ENCODE measurements at regions not wholly inside any gene's neighbourhood (a gene's known extent, or its start where the extent isn't known, plus 50 kb on each side); places are given as distances from the start of the nearest gene placed in this dataset.
A peak's percentile ranks its signal among the peaks of the same experiment; 100 is the strongest.
"Not testable (repeated sequence)": the region's sequence is repeated elsewhere in the genome, so short reads cannot be mapped to it uniquely, and the experiment has no call there.

GRCh38 chr2:132068407-132068806 is 93.3 kb downstream of the ANKRD30BL start:
- H3K27me3 Mint-ChIP-seq; H3K9me3 Mint-ChIP-seq; H3K4me1 Mint-ChIP-seq (ENCODE audit: low read depth); H3K27ac Mint-ChIP-seq; H3K4me3 Mint-ChIP-seq; H3K36me3 Mint-ChIP-seq (ENCODE audit: low read depth): not testable (repeated sequence)

GRCh38 chr2:132065391-132065790 is 96.4 kb downstream of the ANKRD30BL start:
- H3K27me3 Mint-ChIP-seq; H3K4me3 Mint-ChIP-seq; H3K9me3 Mint-ChIP-seq; H3K27ac Mint-ChIP-seq; H3K4me1 Mint-ChIP-seq (ENCODE audit: low read depth); H3K36me3 Mint-ChIP-seq (ENCODE audit: low read depth): not testable (repeated sequence)

GRCh38 chr2:132039609-132040236 is 122.0 kb downstream of the ANKRD30BL start:
- H3K27me3 Mint-ChIP-seq, result peaks cover 53% of the 10 kb centered on the region
- H3K4me3 Mint-ChIP-seq; H3K27ac Mint-ChIP-seq; H3K9me3 Mint-ChIP-seq; H3K36me3 Mint-ChIP-seq (ENCODE audit: low read depth); H3K4me1 Mint-ChIP-seq (ENCODE audit: low read depth): not testable (repeated sequence)

- not testable (repeated sequence) for H3K9me3 Mint-ChIP-seq; H3K27ac Mint-ChIP-seq; H3K36me3 Mint-ChIP-seq (ENCODE audit: low read depth); H3K4me1 Mint-ChIP-seq (ENCODE audit: low read depth)
- Mint-ChIP-seq H3K4me3 (peak overlapping the region; percentile 14), H3K27me3 (peaks cover 49% of the 10 kb centered on the region)
Measured at GRCh38 chr2:132038883-132039235, 122.9 kb downstream of the ANKRD30BL start.

- Mint-ChIP-seq H3K27ac (no peak overlapping the region), H3K9me3 (peaks cover 4% of the 10 kb centered on the region), H3K27me3 (peaks cover 43% of the 10 kb centered on the region), H3K4me3 (peak overlapping the region; percentile 14), H3K36me3 (ENCODE audit: low read depth) (no peaks in the 10 kb centered on the region), H3K4me1 (ENCODE audit: low read depth) (no peaks in the 10 kb centered on the region)
Measured at GRCh38 chr2:132038179-132038882, 123.4 kb downstream of the ANKRD30BL start.

- Mint-ChIP-seq H3K4me3 (no peak overlapping the region), H3K4me1 (ENCODE audit: low read depth) (no peaks in the 10 kb centered on the region), H3K27ac (no peak overlapping the region), H3K9me3 (peaks cover 4% of the 10 kb centered on the region), H3K27me3 (peaks cover 39% of the 10 kb centered on the region), H3K36me3 (ENCODE audit: low read depth) (no peaks in the 10 kb centered on the region)
Measured at GRCh38 chr2:132037527-132038178, 124.1 kb downstream of the ANKRD30BL start.

GRCh38 chr2:132034646-132035045 is 127.1 kb downstream of the ANKRD30BL start:
- H3K4me1 Mint-ChIP-seq (ENCODE audit: low read depth), result no peaks in the 10 kb centered on the region
- no peak overlapping the region for H3K27ac Mint-ChIP-seq
- H3K27me3 Mint-ChIP-seq, result peaks cover 16% of the 10 kb centered on the region
- H3K9me3 Mint-ChIP-seq, result no peaks in the 10 kb centered on the region
- no peaks in the 10 kb centered on the region for H3K36me3 Mint-ChIP-seq (ENCODE audit: low read depth)
- no peak overlapping the region for H3K4me3 Mint-ChIP-seq

- Mint-ChIP-seq H3K9me3 (no peaks in the 10 kb centered on the region), H3K4me1 (ENCODE audit: low read depth) (no peaks in the 10 kb centered on the region), H3K36me3 (ENCODE audit: low read depth) (no peaks in the 10 kb centered on the region), H3K27me3 (peaks cover 9% of the 10 kb centered on the region), H3K4me3 (no peak overlapping the region), H3K27ac (no peak overlapping the region)
Measured at GRCh38 chr2:132033949-132034348, 127.8 kb downstream of the ANKRD30BL start.

- Mint-ChIP-seq H3K27ac (no peak overlapping the region), H3K4me1 (ENCODE audit: low read depth) (no peaks in the 10 kb centered on the region), H3K36me3 (ENCODE audit: low read depth) (no peaks in the 10 kb centered on the region), H3K9me3 (no peaks in the 10 kb centered on the region), H3K4me3 (no peak overlapping the region), H3K27me3 (peaks cover 5% of the 10 kb centered on the region)
Measured at GRCh38 chr2:132033365-132033764, 128.4 kb downstream of the ANKRD30BL start.

GRCh38 chr2:132012046-132012445 is 149.7 kb downstream of the ANKRD30BL start:
- H3K27me3 Mint-ChIP-seq, result peaks cover 38% of the 10 kb centered on the region
- not testable (repeated sequence) for H3K27ac Mint-ChIP-seq; H3K4me1 Mint-ChIP-seq (ENCODE audit: low read depth); H3K36me3 Mint-ChIP-seq (ENCODE audit: low read depth); H3K4me3 Mint-ChIP-seq; H3K9me3 Mint-ChIP-seq

- Mint-ChIP-seq H3K27me3 (peaks cover 47% of the 10 kb centered on the region), H3K36me3 (ENCODE audit: low read depth) (peaks cover 4% of the 10 kb centered on the region), H3K27ac (no peak overlapping the region), H3K4me1 (ENCODE audit: low read depth) (no peaks in the 10 kb centered on the region), H3K9me3 (no peaks in the 10 kb centered on the region), H3K4me3 (no peak overlapping the region)
Measured at GRCh38 chr2:132009874-132010521, 151.8 kb downstream of the ANKRD30BL start.

- Mint-ChIP-seq H3K27me3 (peaks cover 54% of the 10 kb centered on the region), H3K36me3 (ENCODE audit: low read depth) (peaks cover 4% of the 10 kb centered on the region), H3K9me3 (peaks cover 4% of the 10 kb centered on the region), H3K4me3 (no peak overlapping the region), H3K27ac (no peak overlapping the region), H3K4me1 (ENCODE audit: low read depth) (no peaks in the 10 kb centered on the region)
Measured at GRCh38 chr2:132009177-132009873, 152.4 kb downstream of the ANKRD30BL start.

- H3K9me3 Mint-ChIP-seq; H3K4me1 Mint-ChIP-seq (ENCODE audit: low read depth); H3K27me3 Mint-ChIP-seq; H3K4me3 Mint-ChIP-seq; H3K27ac Mint-ChIP-seq; H3K36me3 Mint-ChIP-seq (ENCODE audit: low read depth): not testable (repeated sequence)
Measured at GRCh38 chr2:131990751-131991150, 171.0 kb downstream of the ANKRD30BL start.

- H3K27ac Mint-ChIP-seq; H3K4me3 Mint-ChIP-seq; H3K9me3 Mint-ChIP-seq; H3K4me1 Mint-ChIP-seq (ENCODE audit: low read depth); H3K36me3 Mint-ChIP-seq (ENCODE audit: low read depth); H3K27me3 Mint-ChIP-seq: not testable (repeated sequence)
Measured at GRCh38 chr2:131966671-131967070, 195.1 kb downstream of the ANKRD30BL start.

GRCh38 chr2:131966256-131966655 is 195.5 kb downstream of the ANKRD30BL start:
- H3K4me1 Mint-ChIP-seq (ENCODE audit: low read depth), result no peaks in the 10 kb centered on the region
- no peak overlapping the region for H3K4me3 Mint-ChIP-seq
- no peaks in the 10 kb centered on the region for H3K27me3 Mint-ChIP-seq
- H3K27ac Mint-ChIP-seq, result no peak overlapping the region
- H3K9me3 Mint-ChIP-seq, result no peaks in the 10 kb centered on the region
- no peaks in the 10 kb centered on the region for H3K36me3 Mint-ChIP-seq (ENCODE audit: low read depth)
